Astrocyte of the spinal cord (primary cell): ENCODE measurements at regions not wholly inside any gene's neighbourhood (a gene's known extent, or its start where the extent isn't known, plus 50 kb on each side); places are given as distances from the start of the nearest gene placed in this dataset.

Experiments
- DNase-seq: peaks from one replicate; pipeline ENCODE4 v3.0.0; 2011; ENCODE audit warnings: low read depth, low spot score
- H3K4me3 ChIP-seq: 2 replicates; pipeline ENCODE4 v1.5.1; 2011; ENCODE audit warnings: low read depth, mild to moderate bottlenecking, low read length, moderate library complexity
- in situ Hi-C: cut with HindIII; loops from 2 replicates; pipeline ENCODE4 v1.10.0; 2017; ENCODE audit warnings: low sequenced_read_pairs
- TF ChIP-seq, protein P1 (sequence below): IDR thresholded peaks from 2 replicates; pipeline ENCODE4 v1.5.1; 2012; ENCODE audit warnings: low read depth, mild to moderate bottlenecking, low read length, inconsistent platforms

- no peak overlapping the region for H3K4me3 ChIP-seq
- in situ Hi-C loops, result no loop called here
- no peak for DNase-seq
- TF ChIP-seq, protein P1, sequence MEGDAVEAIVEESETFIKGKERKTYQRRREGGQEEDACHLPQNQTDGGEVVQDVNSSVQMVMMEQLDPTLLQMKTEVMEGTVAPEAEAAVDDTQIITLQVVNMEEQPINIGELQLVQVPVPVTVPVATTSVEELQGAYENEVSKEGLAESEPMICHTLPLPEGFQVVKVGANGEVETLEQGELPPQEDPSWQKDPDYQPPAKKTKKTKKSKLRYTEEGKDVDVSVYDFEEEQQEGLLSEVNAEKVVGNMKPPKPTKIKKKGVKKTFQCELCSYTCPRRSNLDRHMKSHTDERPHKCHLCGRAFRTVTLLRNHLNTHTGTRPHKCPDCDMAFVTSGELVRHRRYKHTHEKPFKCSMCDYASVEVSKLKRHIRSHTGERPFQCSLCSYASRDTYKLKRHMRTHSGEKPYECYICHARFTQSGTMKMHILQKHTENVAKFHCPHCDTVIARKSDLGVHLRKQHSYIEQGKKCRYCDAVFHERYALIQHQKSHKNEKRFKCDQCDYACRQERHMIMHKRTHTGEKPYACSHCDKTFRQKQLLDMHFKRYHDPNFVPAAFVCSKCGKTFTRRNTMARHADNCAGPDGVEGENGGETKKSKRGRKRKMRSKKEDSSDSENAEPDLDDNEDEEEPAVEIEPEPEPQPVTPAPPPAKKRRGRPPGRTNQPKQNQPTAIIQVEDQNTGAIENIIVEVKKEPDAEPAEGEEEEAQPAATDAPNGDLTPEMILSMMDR, result no peak
These were observed 132.0 kb downstream of the NDUFA10 start for GRCh38 chr2:239893236-239893515.

GRCh38 chr2:239892441-239893235, 132.5 kb downstream of the NDUFA10 start:
- no peak for DNase-seq
- in situ Hi-C loops, result no loop called here
- TF ChIP-seq, protein P1, result no peak
- H3K4me3 ChIP-seq, result no peak overlapping the region

GRCh38 chr2:239891698-239892097, 133.4 kb downstream of the NDUFA10 start:
- DNase-seq, result no peak
- in situ Hi-C loops, result no loop called here
- TF ChIP-seq, protein P1, result no peak
- H3K4me3 ChIP-seq, result no peak overlapping the region

GRCh38 chr2:239890206-239890746, 134.9 kb downstream of the NDUFA10 start:
- TF ChIP-seq, protein P1, result no peak
- no peak for DNase-seq
- H3K4me3 ChIP-seq, result no peak overlapping the region
- in situ Hi-C loops, result no loop called here

DNA sequence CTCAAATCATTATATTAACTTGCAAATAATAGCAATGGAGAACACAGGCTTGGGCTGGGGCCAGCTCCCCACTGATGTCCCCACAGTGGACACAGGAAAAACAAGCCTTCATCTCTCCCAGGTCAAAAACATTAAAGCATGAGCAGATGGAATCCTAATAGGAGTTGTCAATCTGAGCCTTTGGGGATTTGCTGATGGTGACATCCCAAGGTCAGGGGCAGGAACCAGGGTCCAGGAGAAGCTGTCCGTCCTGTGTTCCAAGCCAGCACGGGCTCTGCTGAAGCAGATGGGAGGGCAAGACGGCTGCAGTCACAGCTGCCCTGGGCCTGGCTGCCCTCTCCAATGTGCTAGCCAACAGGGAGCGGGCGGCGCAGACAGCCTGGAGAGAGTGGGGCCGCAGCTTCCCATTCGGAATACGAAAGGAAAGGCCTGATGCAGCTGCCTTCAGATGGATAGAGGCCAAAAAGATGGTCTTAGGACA, 135.5 kb downstream of the NDUFA10 start:
- TF ChIP-seq, protein P1, result no peak
- H3K4me3 ChIP-seq, result no peak overlapping the region
- DNase-seq, result no peak
- in situ Hi-C loops, result no loop called here

GRCh38 chr2:239887604-239888003, 137.5 kb downstream of the NDUFA10 start:
- TF ChIP-seq, protein P1, result no peak
- no peak for DNase-seq
- in situ Hi-C loops, result no loop called here
- no peak overlapping the region for H3K4me3 ChIP-seq
